GM12878 (cell line): ENCODE measurements at regions not wholly inside any gene's neighbourhood (a gene's known extent, or its start where the extent isn't known, plus 50 kb on each side); places are given as distances from the start of the nearest gene placed in this dataset.

Experiments used
- ATAC-seq: fragments of 200-7000 bp; cut with Tn5 transposase; 3 replicates; pipeline ENCODE4 v1.9.1; 2020; ENCODE audit warnings: mild to moderate bottlenecking, moderate library complexity
- BruUV-seq: library from RNA; stranded (reverse); fragments of 400-500 nt; replicated peaks from 2 replicates; lab custom pipeline; 2021; lab: Mats Ljungman, UMichigan
- CTCF ChIA-PET: fragments of 300-600 bp; sonication (Branson Sonifier 250); formaldehyde crosslinking; extraction: SDS; loops from one replicate; lab custom pipeline; 2021; ENCODE audit warnings: inconsistent platforms; lab: Yijun Ruan, JAX
- POLR2A ChIA-PET: fragments of 350-600 bp; formaldehyde crosslinking; extraction: SDS; loops from one replicate; lab custom pipeline; 2021; ENCODE audit warnings: inconsistent platforms; lab: Charles Lee
- RAD21 ChIA-PET: fragments of 300-600 bp; sonication (Branson Sonifier 250); formaldehyde crosslinking; loops from one replicate; lab custom pipeline; 2023; ENCODE audit warnings: antibody characterized with exemption; ENCODE audit not compliant: unreplicated experiment; lab: Charles Lee
- SMC1A ChIA-PET: fragments of 300-600 bp; sonication (Branson Sonifier 250); formaldehyde crosslinking; loops from one replicate; lab custom pipeline; 2023; ENCODE audit not compliant: unreplicated experiment, uncharacterized antibody; lab: Charles Lee
- DNase-seq: peaks from one replicate; pipeline ENCODE4 v3.0.0-alpha.2; 2011; ENCODE audit warnings: low read depth, low spot score
- FAIRE-seq: peaks from 3 replicates; lab custom pipeline; 2011; peaks lifted over from hg19 to GRCh38; lab: Jason Lieb, UNC
- H2AFZ ChIP-seq: 2 replicates; pipeline ENCODE4 v1.6.0; 2011; ENCODE audit warnings: low read depth, low read length, control low read depth; ENCODE audit not compliant: control insufficient read depth
- H3K27ac ChIP-seq: 2 replicates; pipeline ENCODE4 v1.5.1; 2011; ENCODE audit warnings: control low read depth; ENCODE audit not compliant: control insufficient read depth, insufficient read depth
- H3K27me3 ChIP-seq, 2 experiments: replicated peaks in 1 of 2; 2 replicates each; pipeline versions ENCODE4 v1.6.0 to v1.6.1; 2011; ENCODE audit warnings: low read length in 1 of 2; ENCODE audit not compliant: control insufficient read depth in 2 of 2, insufficient read depth in 2 of 2
- H3K36me3 ChIP-seq, 2 experiments: 2 replicates each; pipeline ENCODE4 v1.5.1; 2011; ENCODE audit warnings: low read length in 1 of 2; ENCODE audit not compliant: control insufficient read depth in 2 of 2, insufficient read depth in 2 of 2
- H3K4me1 ChIP-seq: 2 replicates; pipeline ENCODE4 v1.6.1; 2011; ENCODE audit warnings: mild to moderate bottlenecking, low read length, moderate library complexity, mixed read lengths; ENCODE audit not compliant: control insufficient read depth, insufficient read depth
- H3K4me2 ChIP-seq: 2 replicates; pipeline ENCODE4 v1.6.0; 2011; ENCODE audit warnings: control low read depth; ENCODE audit not compliant: control insufficient read depth, insufficient read depth
- H3K4me3 ChIP-seq: fragments of 200-600 bp; sonication (generic); 2 replicates; pipeline ENCODE4 v1.5.1; 2016
- H3K79me2 ChIP-seq: 2 replicates; pipeline ENCODE4 v1.6.0; 2011; ENCODE audit warnings: low read length; ENCODE audit not compliant: control insufficient read depth, insufficient read depth
- H3K9ac ChIP-seq: 2 replicates; pipeline ENCODE4 v1.8.0; 2011; ENCODE audit warnings: low read length, control low read depth, mixed read lengths; ENCODE audit not compliant: control insufficient read depth, insufficient read depth
- H3K9me3 ChIP-seq: replicated peaks from 3 replicates; pipeline ENCODE4 v1.5.1; 2011; ENCODE audit warnings: mild to moderate bottlenecking, low read length; ENCODE audit not compliant: control insufficient read depth, insufficient read depth
- H4K20me1 ChIP-seq: 2 replicates; pipeline ENCODE4 v1.6.0; 2011; ENCODE audit not compliant: control insufficient read depth, insufficient read depth
- ASH2L ChIP-seq: fragments of 300-600, 200-600 bp; sonication (generic); IDR thresholded peaks from 2 replicates; pipeline ENCODE4 v1.6.1; 2017; ENCODE audit warnings: low read depth, mild to moderate bottlenecking, borderline replicate concordance
- EGR1 ChIP-seq, 2 experiments: IDR thresholded peaks; 1 replicate in 1 of 2; 2 replicates in 1 of 2; pipeline ENCODE4 v1.6.1; 2011 to 2012; ENCODE audit warnings: low read depth in 2 of 2, low read length in 2 of 2, borderline replicate concordance in 1 of 2, mild to moderate bottlenecking in 1 of 2, moderate library complexity in 1 of 2
- ETV6 ChIP-seq, 2 experiments: fragments of 450-650 bp in 1 of 2; IDR thresholded peaks in 1 of 2; conservative IDR thresholded peaks in 1 of 2; 2 replicates each; pipeline ENCODE4 v1.6.1; 2014; ENCODE audit warnings: antibody characterized with exemption in 1 of 2, borderline replicate concordance in 1 of 2, low read depth in 1 of 2, mild to moderate bottlenecking in 1 of 2, moderate library complexity in 1 of 2
- PAX5 ChIP-seq: IDR thresholded peaks from 2 replicates; pipeline ENCODE4 v1.6.1; 2011; ENCODE audit warnings: low read depth, low read length, borderline replicate concordance
- TBL1XR1 ChIP-seq: IDR thresholded peaks from 2 replicates; pipeline ENCODE4 v1.6.1; 2012; ENCODE audit warnings: low read depth, low read length, improper control_type of control experiment
- YBX1 ChIP-seq: fragments of 450-650 bp; IDR thresholded peaks from 2 replicates; pipeline ENCODE4 v1.6.1; 2016; ENCODE audit warnings: antibody characterized with exemption
- ZNF207 ChIP-seq: fragments of 450-650 bp; IDR thresholded peaks from 2 replicates; pipeline ENCODE4 v1.6.1; 2014; ENCODE audit warnings: antibody characterized with exemption, mild to moderate bottlenecking, borderline replicate concordance
- ZNF622 ChIP-seq: fragments of 450-650 bp; IDR thresholded peaks from 2 replicates; pipeline ENCODE4 v1.6.1; 2017; ENCODE audit warnings: mild to moderate bottlenecking, inconsistent platforms
- WGBS: methylation state at CpG from one replicate; pipeline ENCODE4 v1.1.6; 2016; ENCODE audit warnings: low lambda C conversion rate; ENCODE audit not compliant: insufficient replicate concordance, insufficient coverage; ENCODE audit errors: missing lambda C conversion rate; 5-methylcytosine and 5-hydroxymethylcytosine counted together
- in situ Hi-C: fragments of 300-500 bp; cut with MboI; formaldehyde crosslinking; loops from 9 replicates; pipeline ENCODE4 v1.14.3; 2018; ENCODE audit warnings: mixed read lengths
- intact Hi-C: fragments of 100-400 bp; cut with micrococcal nuclease; formaldehyde crosslinking; loops from one replicate; pipeline ENCODE4 v1.14.2; 2022; ENCODE audit not compliant: unreplicated experiment
- TF ChIP-seq, protein P1 (sequence below): IDR thresholded peaks from 2 replicates; pipeline ENCODE4 v1.6.1; 2011; ENCODE audit warnings: borderline replicate concordance, low read depth, mild to moderate bottlenecking, moderate library complexity, low read length; ENCODE audit not compliant: insufficient read depth, poor library complexity, severe bottlenecking

DNA sequence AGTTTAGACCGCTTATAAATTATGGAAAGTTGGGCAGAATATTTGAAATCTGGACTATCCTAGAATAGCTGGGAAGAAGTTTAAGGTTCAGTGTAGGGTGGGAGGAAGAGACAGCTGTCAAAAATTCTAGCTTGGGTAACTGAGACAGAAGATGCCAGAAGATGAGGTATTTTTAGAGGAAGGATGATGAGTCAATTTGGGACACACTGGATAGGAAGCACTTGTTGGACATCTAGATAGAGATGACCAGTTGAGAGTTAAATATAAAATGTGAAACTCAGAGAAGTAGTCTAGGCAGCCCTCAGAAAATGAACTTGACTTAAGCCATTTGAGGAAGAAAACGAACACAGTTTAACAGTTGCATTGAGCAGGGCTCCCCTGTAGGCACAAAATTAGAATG is 137.9 kb upstream of the MAP9 start:
- no peak for FAIRE-seq
- SMC1A ChIA-PET = interaction anchor here (1.0 to 1.7 kb wide), 4 partner anchors 9 to 150 kb away, joined by 3 to 7 read pairs (median 5); no protein-coding TSS in a partner anchor
- Histone ChIP-seq H2AFZ (no peak overlapping the region), H3K4me2 (no peak overlapping the region), H3K9ac (no peak overlapping the region), H3K79me2 (no peaks in the 10 kb centered on the region), H3K4me3 (no peak overlapping the region), H3K36me3 (no peaks in the 10 kb centered on the region), H3K9me3 (no peaks in the 10 kb centered on the region), H3K27ac (no peak overlapping the region), H3K4me1 (no peaks in the 10 kb centered on the region), H4K20me1 (no peaks in the 10 kb centered on the region), H3K27me3 (no peaks in the 10 kb centered on the region; a peak in 2 of 4 replicates)
- TF ChIP-seq ASH2L = no peak
- CTCF ChIA-PET = interaction anchor here (1.0 kb wide), 2 partner anchors 15 to 132 kb away, joined by 3 read pairs; no protein-coding TSS in a partner anchor
- POLR2A ChIA-PET = no interaction called here
- intact Hi-C loops = no loop called here
- no TSS peak for BruUV-seq
- ATAC-seq = no peak
- in situ Hi-C loops = no loop called here
- 3% methylated on average over 2 of the region's 2 CpGs for WGBS
- DNase-seq = no peak
- RAD21 ChIA-PET = interaction anchor here (1.0 kb wide), 1 partner anchor 14 kb away, joined by 3 read pairs; no protein-coding TSS in a partner anchor

DNA sequence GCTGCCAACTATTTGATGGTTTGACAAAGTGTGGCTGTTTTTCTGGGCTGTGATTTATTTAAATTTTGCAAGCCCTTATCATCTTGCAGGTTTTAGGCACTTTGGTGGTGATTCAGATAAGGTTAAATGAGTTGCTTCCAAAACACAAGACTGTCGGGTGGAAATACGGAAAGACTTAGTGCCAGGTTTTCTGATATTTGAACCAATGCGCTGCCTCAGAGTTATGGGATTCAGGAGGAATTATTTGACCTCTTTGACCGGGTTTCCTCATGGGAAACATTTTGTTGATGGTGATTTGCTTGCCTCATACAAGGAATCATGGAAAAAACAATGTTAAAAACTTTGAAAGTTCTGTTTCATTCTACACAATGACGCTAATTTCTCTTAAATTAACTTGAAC is 136.1 kb upstream of the MAP9 start:
- DNase-seq (no peak), ATAC-seq (no peak), FAIRE-seq (no peak)
- Histone ChIP-seq H3K36me3 (no peaks in the 10 kb centered on the region), H2AFZ (no peak overlapping the region), H3K79me2 (no peaks in the 10 kb centered on the region), H3K4me2 (no peak overlapping the region), H3K27me3 (no peaks in the 10 kb centered on the region; a peak in 2 of 4 replicates), H3K9me3 (no peaks in the 10 kb centered on the region), H3K4me1 (no peaks in the 10 kb centered on the region), H3K4me3 (no peak overlapping the region), H3K9ac (no peak overlapping the region), H3K27ac (no peak overlapping the region), H4K20me1 (no peaks in the 10 kb centered on the region)
- POLR2A ChIA-PET = no interaction called here
- RAD21 ChIA-PET = no interaction called here
- intact Hi-C loops = no loop called here
- SMC1A ChIA-PET = interaction anchor here (1.5 kb wide), 1 partner anchor 11 kb away, joined by 3 read pairs; no protein-coding TSS in a partner anchor
- no TSS peak for BruUV-seq
- TF ChIP-seq ETV6 (conservative IDR thresholded peaks at IDR 0.05 in 1 of 2, IDR thresholded peaks at IDR 0.05 in 1 of 2; ENCODE audit: borderline replicate concordance in 1 of 2, low read depth in 1 of 2) (no peak), TBL1XR1 (no peak), EGR1 (IDR thresholded peaks at IDR 0.05; ENCODE audit: borderline replicate concordance in 1 of 2, low read depth in 2 of 2, low read length in 2 of 2) (no peak), YBX1 (no peak), PAX5 (no peak), ZNF622 (no peak), ZNF207 (no peak), ASH2L (no peak)
- TF ChIP-seq, protein P1, sequence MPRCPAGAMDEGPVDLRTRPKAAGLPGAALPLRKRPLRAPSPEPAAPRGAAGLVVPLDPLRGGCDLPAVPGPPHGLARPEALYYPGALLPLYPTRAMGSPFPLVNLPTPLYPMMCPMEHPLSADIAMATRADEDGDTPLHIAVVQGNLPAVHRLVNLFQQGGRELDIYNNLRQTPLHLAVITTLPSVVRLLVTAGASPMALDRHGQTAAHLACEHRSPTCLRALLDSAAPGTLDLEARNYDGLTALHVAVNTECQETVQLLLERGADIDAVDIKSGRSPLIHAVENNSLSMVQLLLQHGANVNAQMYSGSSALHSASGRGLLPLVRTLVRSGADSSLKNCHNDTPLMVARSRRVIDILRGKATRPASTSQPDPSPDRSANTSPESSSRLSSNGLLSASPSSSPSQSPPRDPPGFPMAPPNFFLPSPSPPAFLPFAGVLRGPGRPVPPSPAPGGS = no peak
- WGBS = 29% methylated on average over 5 of the region's 5 CpGs
- in situ Hi-C loops = no loop called here
- CTCF ChIA-PET = no interaction called here
